ENCODE measurements at regions not wholly inside any gene's neighbourhood (a gene's known extent, or its start where the extent isn't known, plus 50 kb on each side); places are given as distances from the start of the nearest gene placed in this dataset.

DNA sequence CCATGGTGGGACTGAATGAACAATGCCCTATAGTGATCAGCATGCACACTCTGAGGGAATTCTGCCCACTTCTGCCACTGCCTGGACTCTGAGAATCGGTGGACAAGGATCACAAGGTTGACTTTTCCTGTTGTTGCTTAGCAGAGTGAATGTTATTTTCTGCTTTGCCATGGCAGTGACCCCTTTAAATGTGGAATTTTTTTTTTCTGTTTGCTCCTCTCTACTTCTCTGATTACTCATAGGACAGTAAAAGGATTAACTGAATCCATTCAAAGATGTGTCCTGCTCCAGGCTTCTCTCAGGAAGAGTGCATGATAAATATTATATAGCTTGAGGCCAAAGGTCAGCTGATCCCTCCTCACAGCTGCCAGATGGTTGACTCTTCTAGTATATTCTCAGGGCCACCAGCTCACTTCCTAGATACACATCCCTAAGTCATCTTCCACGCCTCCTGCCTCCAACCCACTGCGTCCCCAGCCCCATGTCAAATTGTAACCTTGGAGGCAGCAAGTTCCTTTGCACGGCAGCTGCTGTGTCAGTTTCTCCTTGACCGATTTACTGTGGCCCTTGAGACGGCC is 74.0 kb upstream of the RALGPS2 start:
- peak overlapping the region; percentile 69 for H3K9ac ChIP-seq (ENCODE audit: low read length)
- ChIA-PET CTCF (interaction anchor here (0.9 kb wide), 2 partner anchors 39 to 76 kb away, joined by 4 read pairs; no protein-coding TSS in a partner anchor), POLR2A (ENCODE audit: unreplicated experiment) (interaction anchor here (0.6 to 1.0 kb wide), 3 partner anchors 11 to 76 kb away, joined by 3 to 18 read pairs (median 3); no protein-coding TSS in a partner anchor)
- H3K36me3 ChIP-seq (ENCODE audit: low read depth, low read length), result peaks cover 9% of the 10 kb centered on the region; the same call in 1 of the 2 replicates
- no peaks in the 10 kb centered on the region for H3F3A ChIP-seq (ENCODE audit: low read length, unreplicated experiment)
- H3K4me2 ChIP-seq (ENCODE audit: low read length), result peak overlapping the region; percentile 63
- H3K27ac ChIP-seq (ENCODE audit: low read length), result peak overlapping the region; percentile 95
- H3K4me1 ChIP-seq (ENCODE audit: insufficient read depth, low read length), result peaks cover 57% of the 10 kb centered on the region
- H2AFZ ChIP-seq (ENCODE audit: low read length), result peak overlapping the region; percentile 23
- intact Hi-C loops (cut with micrococcal nuclease), result loop anchor here (1.0 to 5.0 kb wide), 4 partner anchors 33 to 109 kb away; no protein-coding TSS in a partner anchor
- H3K27me3 ChIP-seq (ENCODE audit: low read length), result no peaks in the 10 kb centered on the region
- no peaks in the 10 kb centered on the region for H4K20me1 ChIP-seq (ENCODE audit: low read length)
- no peak overlapping the region for H3K4me3 ChIP-seq (ENCODE audit: low read length)
- no TSS peak for BruUV-seq (replicated peaks)
- no peaks in the 10 kb centered on the region for H3K9me2 ChIP-seq (replicated peaks; ENCODE audit: low read length)
- no peaks in the 10 kb centered on the region for H3K79me2 ChIP-seq (ENCODE audit: low read length)
- ATAC-seq (peak; percentile 70), DNase-seq (peak; percentile 85)
- TF ChIP-seq EZH2 (IDR thresholded peaks at IDR 0.05; ENCODE audit: low read length, unreplicated experiment) (no peak), EZH2phosphoT487 (IDR thresholded peaks at IDR 0.05; ENCODE audit: borderline replicate concordance, low read length) (no peak)
- TF ChIP-seq, protein P1, sequence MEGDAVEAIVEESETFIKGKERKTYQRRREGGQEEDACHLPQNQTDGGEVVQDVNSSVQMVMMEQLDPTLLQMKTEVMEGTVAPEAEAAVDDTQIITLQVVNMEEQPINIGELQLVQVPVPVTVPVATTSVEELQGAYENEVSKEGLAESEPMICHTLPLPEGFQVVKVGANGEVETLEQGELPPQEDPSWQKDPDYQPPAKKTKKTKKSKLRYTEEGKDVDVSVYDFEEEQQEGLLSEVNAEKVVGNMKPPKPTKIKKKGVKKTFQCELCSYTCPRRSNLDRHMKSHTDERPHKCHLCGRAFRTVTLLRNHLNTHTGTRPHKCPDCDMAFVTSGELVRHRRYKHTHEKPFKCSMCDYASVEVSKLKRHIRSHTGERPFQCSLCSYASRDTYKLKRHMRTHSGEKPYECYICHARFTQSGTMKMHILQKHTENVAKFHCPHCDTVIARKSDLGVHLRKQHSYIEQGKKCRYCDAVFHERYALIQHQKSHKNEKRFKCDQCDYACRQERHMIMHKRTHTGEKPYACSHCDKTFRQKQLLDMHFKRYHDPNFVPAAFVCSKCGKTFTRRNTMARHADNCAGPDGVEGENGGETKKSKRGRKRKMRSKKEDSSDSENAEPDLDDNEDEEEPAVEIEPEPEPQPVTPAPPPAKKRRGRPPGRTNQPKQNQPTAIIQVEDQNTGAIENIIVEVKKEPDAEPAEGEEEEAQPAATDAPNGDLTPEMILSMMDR (conservative IDR thresholded peaks at IDR 0.05; ENCODE audit: low read depth, low read length), result no peak
- no peaks in the 10 kb centered on the region for H3K9me3 ChIP-seq (ENCODE audit: low read length)

DNA sequence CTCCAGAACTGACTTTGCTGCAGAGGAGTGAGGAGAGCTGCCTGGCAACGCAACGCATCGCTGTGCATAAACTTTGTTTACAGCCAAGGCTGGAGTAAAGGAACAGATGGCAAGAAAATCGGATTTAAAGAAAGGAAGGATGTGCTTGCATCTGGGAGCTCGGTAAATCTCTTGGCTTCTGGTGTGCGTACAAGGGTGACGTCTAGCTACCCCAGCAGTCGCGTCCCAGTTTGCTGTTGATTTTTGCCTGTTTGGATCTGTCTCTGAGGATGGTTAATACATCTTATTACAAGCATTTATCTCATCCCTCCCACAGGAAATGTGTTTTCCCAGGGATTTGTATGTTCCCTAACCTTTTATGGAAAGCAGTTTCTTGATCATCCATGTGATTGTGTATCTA is 73.3 kb upstream of the RALGPS2 start:
- Histone ChIP-seq H3K4me2 (ENCODE audit: low read length) (peak overlapping the region; percentile 63), H3K9me3 (ENCODE audit: low read length) (no peaks in the 10 kb centered on the region), H3F3A (ENCODE audit: low read length, unreplicated experiment) (no peaks in the 10 kb centered on the region), H3K27ac (ENCODE audit: low read length) (peak overlapping the region; percentile 95), H3K4me3 (ENCODE audit: low read length) (no peak overlapping the region), H3K9me2 (replicated peaks; ENCODE audit: low read length) (no peaks in the 10 kb centered on the region), H3K4me1 (ENCODE audit: insufficient read depth, low read length) (peaks cover 64% of the 10 kb centered on the region), H3K79me2 (ENCODE audit: low read length) (no peaks in the 10 kb centered on the region), H4K20me1 (ENCODE audit: low read length) (no peaks in the 10 kb centered on the region), H3K36me3 (ENCODE audit: low read depth, low read length) (peaks cover 9% of the 10 kb centered on the region; the same call in 1 of the 2 replicates), H3K27me3 (ENCODE audit: low read length) (no peaks in the 10 kb centered on the region), H3K9ac (ENCODE audit: low read length) (peak overlapping the region; percentile 69), H2AFZ (ENCODE audit: low read length) (peak overlapping the region; percentile 23; the same call in 1 of the 2 replicates)
- POLR2A ChIA-PET (ENCODE audit: unreplicated experiment), result interaction anchor here (0.6 to 1.0 kb wide), 4 partner anchors 12 to 75 kb away, joined by 3 to 18 read pairs (median 4); no protein-coding TSS in a partner anchor
- ATAC-seq, result no peak
- intact Hi-C loops (cut with micrococcal nuclease), result loop anchor here (1.0 to 5.0 kb wide), 4 partner anchors 33 to 109 kb away; no protein-coding TSS in a partner anchor
- no peak for DNase-seq
- TSS peak; percentile 88 for BruUV-seq (replicated peaks)
- TF ChIP-seq EZH2phosphoT487 (IDR thresholded peaks at IDR 0.05; ENCODE audit: borderline replicate concordance, low read length), result no peak
- no peak for TF ChIP-seq EZH2 (IDR thresholded peaks at IDR 0.05; ENCODE audit: low read length, unreplicated experiment)
- TF ChIP-seq, protein P1 (conservative IDR thresholded peaks at IDR 0.05; ENCODE audit: low read depth, low read length), result no peak
- CTCF ChIA-PET, result interaction anchor here (0.9 kb wide), 2 partner anchors 39 to 75 kb away, joined by 4 read pairs; no protein-coding TSS in a partner anchor
